A673 (cell line): ENCODE measurements at regions not wholly inside any gene's neighbourhood (a gene's known extent, or its start where the extent isn't known, plus 50 kb on each side); places are given as distances from the start of the nearest gene placed in this dataset.

Experiments
- CTCF ChIP-seq: fragments of 300-800, 200-600 bp; sonication (generic); conservative IDR thresholded peaks from 2 replicates; pipeline ENCODE4 v1.5.1; 2017; ENCODE audit warnings: low read depth, mild to moderate bottlenecking, antibody characterized with exemption, low read length, moderate library complexity, mixed read lengths
- EZH2 ChIP-seq: fragments of 200-600 bp; sonication (generic); IDR thresholded peaks from 2 replicates; pipeline ENCODE4 v1.6.1; 2017; ENCODE audit warnings: borderline replicate concordance, low read depth, mild to moderate bottlenecking, mixed read lengths, antibody characterized with exemption, low read length; ENCODE audit not compliant: poor library complexity, severe bottlenecking

GRCh38 chr11:64459609-64460008, 96.1 kb upstream of the SLC22A11 start:
- no peak for TF ChIP-seq CTCF
- TF ChIP-seq EZH2 = no peak
